GM06990 (cell line): ENCODE measurements at regions not wholly inside any gene's neighbourhood (a gene's known extent, or its start where the extent isn't known, plus 50 kb on each side); places are given as distances from the start of the nearest gene placed in this dataset.
"Not testable (repeated sequence)": the region's sequence is repeated elsewhere in the genome, so short reads cannot be mapped to it uniquely, and the experiment has no call there.

Experiments
- DNase-seq: peaks from one replicate; pipeline ENCODE4 v3.0.0-alpha.2; 2011; ENCODE audit not compliant: insufficient read length; ENCODE audit errors: extremely low read depth
- H3K27me3 ChIP-seq: replicated peaks from 2 replicates; pipeline ENCODE4 v1.6.0; 2011; ENCODE audit warnings: low read length; ENCODE audit not compliant: control insufficient read depth, insufficient read depth
- H3K36me3 ChIP-seq: 2 replicates; pipeline ENCODE4 v1.5.1; 2011; ENCODE audit warnings: low read length; ENCODE audit not compliant: control insufficient read depth, insufficient read depth
- H3K4me3 ChIP-seq: replicated peaks from 2 replicates; pipeline ENCODE4 v1.5.1; 2011; ENCODE audit warnings: low read depth, mild to moderate bottlenecking, control low read depth, low read length
- CTCF ChIP-seq: IDR thresholded peaks from 2 replicates; pipeline ENCODE4 v1.5.1; 2011; ENCODE audit warnings: low read length, control low read depth, mild to moderate bottlenecking, inconsistent platforms; ENCODE audit not compliant: insufficient read depth, poor library complexity, severe bottlenecking

GRCh38 chr12:84416626-84417025 is 496.0 kb downstream of the SLC6A15 start:
- no peaks in the 10 kb centered on the region for H3K36me3 ChIP-seq
- no peak for DNase-seq
- no peak for TF ChIP-seq CTCF
- no peaks in the 10 kb centered on the region for H3K27me3 ChIP-seq
- no peak overlapping the region for H3K4me3 ChIP-seq

GRCh38 chr12:84415946-84416345 is 496.7 kb downstream of the SLC6A15 start:
- H3K4me3 ChIP-seq = no peak overlapping the region
- no peak for DNase-seq
- TF ChIP-seq CTCF = no peak
- H3K27me3 ChIP-seq = no peaks in the 10 kb centered on the region
- H3K36me3 ChIP-seq = no peaks in the 10 kb centered on the region

- no peak for TF ChIP-seq CTCF
- Histone ChIP-seq H3K4me3 (no peak overlapping the region), H3K27me3 (no peaks in the 10 kb centered on the region), H3K36me3 (no peaks in the 10 kb centered on the region)
- no peak for DNase-seq
These were observed 498.9 kb downstream of the SLC6A15 start for GRCh38 chr12:84413656-84414055.

GRCh38 chr12:84412226-84412625 is 500.4 kb downstream of the SLC6A15 start:
- no peak for DNase-seq
- no peak for TF ChIP-seq CTCF
- Histone ChIP-seq H3K36me3 (no peaks in the 10 kb centered on the region), H3K27me3 (no peaks in the 10 kb centered on the region), H3K4me3 (no peak overlapping the region)

- Histone ChIP-seq H3K27me3 (no peaks in the 10 kb centered on the region), H3K36me3 (no peaks in the 10 kb centered on the region), H3K4me3 (no peak overlapping the region)
- no peak for DNase-seq
- TF ChIP-seq CTCF = no peak
These were observed 501.6 kb downstream of the SLC6A15 start for GRCh38 chr12:84411031-84411430.

GRCh38 chr12:84408936-84409335 is 503.7 kb downstream of the SLC6A15 start:
- no peak for TF ChIP-seq CTCF
- DNase-seq = no peak
- no peak overlapping the region for H3K4me3 ChIP-seq
- H3K36me3 ChIP-seq = no peaks in the 10 kb centered on the region
- no peaks in the 10 kb centered on the region for H3K27me3 ChIP-seq

- DNase-seq, H3K36me3 ChIP-seq, H3K27me3 ChIP-seq, H3K4me3 ChIP-seq: not testable (repeated sequence)
These were observed 505.9 kb downstream of the SLC6A15 start for GRCh38 chr12:84406720-84407119.
